PC-9 (cell line): ENCODE measurements at regions not wholly inside any gene's neighbourhood (a gene's known extent, or its start where the extent isn't known, plus 50 kb on each side); places are given as distances from the start of the nearest gene placed in this dataset.

Source experiments
- EZH2 ChIP-seq: fragments of 200-600 bp; sonication (generic); IDR thresholded peaks from 2 replicates; pipeline ENCODE4 v1.8.0; 2017; ENCODE audit warnings: antibody characterized with exemption, low read depth
- TF ChIP-seq, protein P1 (sequence below): fragments of 200-600 bp; sonication (generic); conservative IDR thresholded peaks from 2 replicates; pipeline ENCODE4 v1.6.1; 2017; ENCODE audit warnings: mixed run types, antibody characterized with exemption, mild to moderate bottlenecking, moderate library complexity

DNA sequence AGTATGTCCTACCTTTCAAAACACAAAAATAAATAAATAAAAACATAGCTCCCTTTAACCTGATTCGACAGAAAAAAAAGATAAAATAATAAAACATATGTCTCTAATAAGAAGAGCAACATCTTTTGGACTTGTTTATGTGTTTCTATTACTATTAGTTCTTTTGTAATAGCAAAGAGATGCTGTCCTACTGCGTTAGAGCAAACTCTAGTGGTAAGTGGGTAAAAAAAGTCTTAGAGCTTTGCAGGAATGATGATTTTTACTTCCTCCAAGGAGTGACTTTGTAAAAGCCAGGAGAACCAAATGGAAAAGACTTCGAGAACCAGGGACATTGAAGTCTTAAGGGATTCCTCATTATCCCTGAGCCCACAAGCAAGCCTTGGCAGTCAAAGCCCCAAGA is 450.1 kb downstream of the METTL4 start:
- TF ChIP-seq EZH2 = no peak
- TF ChIP-seq, protein P1, sequence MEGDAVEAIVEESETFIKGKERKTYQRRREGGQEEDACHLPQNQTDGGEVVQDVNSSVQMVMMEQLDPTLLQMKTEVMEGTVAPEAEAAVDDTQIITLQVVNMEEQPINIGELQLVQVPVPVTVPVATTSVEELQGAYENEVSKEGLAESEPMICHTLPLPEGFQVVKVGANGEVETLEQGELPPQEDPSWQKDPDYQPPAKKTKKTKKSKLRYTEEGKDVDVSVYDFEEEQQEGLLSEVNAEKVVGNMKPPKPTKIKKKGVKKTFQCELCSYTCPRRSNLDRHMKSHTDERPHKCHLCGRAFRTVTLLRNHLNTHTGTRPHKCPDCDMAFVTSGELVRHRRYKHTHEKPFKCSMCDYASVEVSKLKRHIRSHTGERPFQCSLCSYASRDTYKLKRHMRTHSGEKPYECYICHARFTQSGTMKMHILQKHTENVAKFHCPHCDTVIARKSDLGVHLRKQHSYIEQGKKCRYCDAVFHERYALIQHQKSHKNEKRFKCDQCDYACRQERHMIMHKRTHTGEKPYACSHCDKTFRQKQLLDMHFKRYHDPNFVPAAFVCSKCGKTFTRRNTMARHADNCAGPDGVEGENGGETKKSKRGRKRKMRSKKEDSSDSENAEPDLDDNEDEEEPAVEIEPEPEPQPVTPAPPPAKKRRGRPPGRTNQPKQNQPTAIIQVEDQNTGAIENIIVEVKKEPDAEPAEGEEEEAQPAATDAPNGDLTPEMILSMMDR = no peak
